IPS DF 6.9 (cell line): ENCODE measurements at regions not wholly inside any gene's neighbourhood (a gene's known extent, or its start where the extent isn't known, plus 50 kb on each side); places are given as distances from the start of the nearest gene placed in this dataset.

ENCODE experiments used
- DNase-seq: peaks from one replicate; pipeline ENCODE4 v3.0.0-alpha.2; 2013; ENCODE audit warnings: low read depth, low spot score
- H3K27ac ChIP-seq: one replicate; pipeline ENCODE4 v1.5.1; 2013; ENCODE audit warnings: low read length, control low read depth
- H3K27me3 ChIP-seq: 2 replicates; pipeline ENCODE4 v1.6.1; 2013; ENCODE audit warnings: mild to moderate bottlenecking, low read length; ENCODE audit not compliant: control insufficient read depth, insufficient read depth
- H3K36me3 ChIP-seq: 2 replicates; pipeline ENCODE4 v1.6.1; 2013; ENCODE audit warnings: low read length; ENCODE audit not compliant: control insufficient read depth, insufficient read depth
- H3K4me1 ChIP-seq: 2 replicates; pipeline ENCODE4 v1.6.1; 2013; ENCODE audit warnings: low read length; ENCODE audit not compliant: control insufficient read depth, insufficient read depth
- H3K4me3 ChIP-seq: 2 replicates; pipeline ENCODE4 v1.5.1; 2013; ENCODE audit warnings: mild to moderate bottlenecking, low read length
- H3K9me3 ChIP-seq: 2 replicates; pipeline ENCODE4 v1.6.1; 2013; ENCODE audit warnings: low read length, inconsistent platforms; ENCODE audit not compliant: control insufficient read depth, insufficient read depth
- WGBS: extraction: QIAGEN DNeasy Blood & Tissue Kit; methylation state at CpG from one replicate; pipeline ENCODE4 v1.1.7; 2013; ENCODE audit warnings: mixed read lengths, missing lambda C conversion rate; ENCODE audit not compliant: insufficient read length, insufficient coverage; 5-methylcytosine and 5-hydroxymethylcytosine counted together

DNA sequence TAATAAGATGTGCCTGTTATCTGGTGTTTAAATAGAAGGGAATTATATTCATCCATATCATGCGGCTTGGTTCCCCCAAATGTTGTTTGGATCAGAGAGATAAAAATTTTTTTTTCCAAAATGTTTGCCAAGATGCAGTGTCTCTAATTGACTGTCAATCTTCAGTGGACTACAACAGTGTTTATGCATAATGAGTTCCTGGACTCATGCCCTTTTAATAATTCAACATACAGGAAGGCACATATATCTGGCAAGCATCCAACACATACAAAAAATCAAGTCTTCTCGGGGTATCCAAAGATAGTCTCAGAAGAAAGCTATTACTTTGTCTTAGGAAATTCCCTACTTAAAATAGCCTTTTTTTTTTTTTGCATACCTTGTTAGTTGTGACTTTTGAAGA lies 1534.7 kb downstream of the EFNA5 start:
- H3K36me3 ChIP-seq, result no peaks in the 10 kb centered on the region
- H3K4me3 ChIP-seq, result no peak overlapping the region
- no peaks in the 10 kb centered on the region for H3K9me3 ChIP-seq
- H3K4me1 ChIP-seq, result no peaks in the 10 kb centered on the region
- no peak overlapping the region for H3K27ac ChIP-seq
- no peak for DNase-seq
- WGBS, result no CpG with 5 or more reads among the region's 2 CpGs
- no peaks in the 10 kb centered on the region for H3K27me3 ChIP-seq

DNA sequence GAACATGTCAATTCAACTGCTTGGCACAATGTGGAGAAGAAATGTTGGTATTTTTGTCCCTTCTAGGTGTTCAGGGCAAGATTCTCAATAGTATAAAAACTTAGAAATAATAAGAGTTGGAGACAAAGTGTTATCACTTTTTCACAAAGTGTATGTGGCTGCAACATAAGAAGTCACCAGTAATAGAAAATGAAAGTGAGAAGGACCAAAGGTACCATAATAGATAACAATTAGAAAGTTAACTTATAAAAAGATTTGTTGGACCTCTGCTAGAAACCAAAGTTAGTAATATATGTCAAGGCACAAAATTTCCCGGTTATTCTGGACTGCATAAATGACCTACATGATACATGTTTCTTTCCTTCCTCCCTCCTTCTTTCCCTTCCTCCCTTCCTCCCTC lies 1535.3 kb downstream of the EFNA5 start:
- Histone ChIP-seq H3K9me3 (no peaks in the 10 kb centered on the region), H3K4me3 (no peak overlapping the region), H3K36me3 (no peaks in the 10 kb centered on the region), H3K27me3 (no peaks in the 10 kb centered on the region), H3K27ac (no peak overlapping the region), H3K4me1 (no peaks in the 10 kb centered on the region)
- no peak for DNase-seq
- WGBS, result no CpG with 5 or more reads among the region's 1 CpG

DNA sequence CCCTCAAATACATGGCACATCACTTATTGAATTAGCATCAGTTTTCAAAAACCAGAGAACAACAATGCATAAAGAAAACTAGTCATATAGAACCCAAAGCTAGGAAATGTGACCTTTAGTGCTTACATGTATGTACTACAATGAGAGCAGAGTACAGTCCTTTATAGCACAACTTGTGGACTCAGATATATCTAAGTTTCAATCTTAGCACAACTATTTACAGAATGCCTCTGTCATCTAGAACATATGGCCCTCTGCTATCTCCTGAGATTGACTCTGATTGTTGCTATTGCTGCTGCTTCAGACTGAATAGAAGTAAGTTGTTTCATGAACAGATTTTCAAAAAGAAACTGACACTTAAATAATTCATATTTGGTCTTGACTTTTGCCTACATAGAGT lies 1536.2 kb downstream of the EFNA5 start:
- H3K9me3 ChIP-seq, result no peaks in the 10 kb centered on the region
- H3K27me3 ChIP-seq, result no peaks in the 10 kb centered on the region
- H3K27ac ChIP-seq, result no peak overlapping the region
- no peaks in the 10 kb centered on the region for H3K4me1 ChIP-seq
- H3K4me3 ChIP-seq, result no peak overlapping the region
- H3K36me3 ChIP-seq, result no peaks in the 10 kb centered on the region
- DNase-seq, result no peak

DNA sequence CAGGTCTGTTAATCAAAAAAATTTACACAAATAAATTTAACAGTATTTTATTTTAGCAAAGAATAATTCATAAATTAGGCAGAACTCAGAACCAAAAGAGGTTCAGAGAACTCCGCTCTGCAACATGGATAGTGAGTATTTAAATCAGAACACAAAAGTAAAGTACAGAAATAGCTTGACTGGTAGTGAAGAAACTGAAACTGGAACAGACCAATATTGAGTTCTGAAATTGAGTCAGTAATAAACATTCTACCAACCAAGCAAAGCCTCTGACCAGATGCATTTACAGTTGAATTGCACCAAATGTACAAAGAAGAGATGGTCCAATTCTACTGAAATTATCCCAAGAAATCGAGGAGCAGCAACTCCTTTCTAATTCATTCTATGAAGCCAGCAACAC lies 1542.8 kb downstream of the EFNA5 start:
- DNase-seq, result no peak
- Histone ChIP-seq H3K36me3 (no peaks in the 10 kb centered on the region), H3K27ac (no peak overlapping the region), H3K4me1 (no peaks in the 10 kb centered on the region), H3K4me3 (no peak overlapping the region), H3K27me3 (no peaks in the 10 kb centered on the region), H3K9me3 (no peaks in the 10 kb centered on the region)
- no CpG with 5 or more reads among the region's 2 CpGs for WGBS

DNA sequence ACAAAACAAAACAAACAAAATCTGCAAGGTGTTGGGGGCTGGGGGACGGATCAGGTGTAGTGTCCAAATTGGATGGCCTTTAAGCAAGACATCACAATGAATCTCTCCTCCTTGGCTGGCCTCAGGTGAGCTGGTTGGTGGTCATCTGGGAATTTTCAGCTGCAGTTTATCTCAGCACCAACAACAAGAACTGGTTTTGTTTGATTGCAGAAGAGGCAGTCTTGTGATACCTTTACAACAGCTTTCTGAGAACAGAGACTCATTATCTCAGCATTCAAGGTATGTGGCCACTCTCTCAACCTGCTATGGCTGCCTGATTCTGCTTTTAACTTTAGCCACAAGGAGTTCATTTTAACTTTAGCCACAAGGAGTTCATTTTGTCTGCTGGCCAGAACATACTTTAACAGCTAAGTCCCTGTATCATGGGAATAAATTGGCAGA lies 1543.4 kb downstream of the EFNA5 start:
- WGBS, result no CpG with 5 or more reads among the region's 1 CpG
- no peaks in the 10 kb centered on the region for H3K36me3 ChIP-seq
- no peaks in the 10 kb centered on the region for H3K9me3 ChIP-seq
- no peaks in the 10 kb centered on the region for H3K4me1 ChIP-seq
- no peaks in the 10 kb centered on the region for H3K27me3 ChIP-seq
- no peak for DNase-seq
- no peak overlapping the region for H3K4me3 ChIP-seq
- no peak overlapping the region for H3K27ac ChIP-seq

DNA sequence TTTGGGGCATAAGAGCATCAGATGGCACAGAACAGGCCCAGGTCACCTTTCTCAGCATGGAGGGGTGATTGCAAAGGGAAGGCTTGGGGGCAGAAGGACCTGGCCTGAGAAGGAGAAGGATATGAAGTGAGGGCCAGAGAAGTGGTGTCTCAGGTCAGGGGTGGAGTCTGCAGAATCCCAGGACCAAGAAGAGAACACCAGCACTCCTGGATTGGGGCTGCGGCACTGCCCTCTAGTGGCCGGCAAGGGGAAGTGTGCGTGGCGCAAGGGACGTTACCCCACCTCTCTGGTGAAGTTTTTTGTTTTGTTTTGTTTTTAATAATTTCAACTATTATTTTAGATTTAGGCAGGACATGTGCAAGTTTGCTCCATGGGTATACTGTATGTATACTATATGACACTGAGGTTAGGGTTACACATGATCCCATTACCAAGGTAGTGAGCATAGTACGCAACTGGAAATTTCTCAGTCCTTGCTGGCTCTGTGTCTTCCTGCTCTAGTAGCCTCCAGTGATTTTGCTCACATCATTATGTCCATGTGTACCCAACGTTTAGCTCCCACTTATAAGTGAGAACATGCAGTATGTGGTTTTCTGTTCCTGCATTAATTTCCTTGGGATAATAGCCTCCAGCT lies 1548.6 kb downstream of the EFNA5 start:
- Histone ChIP-seq H3K4me3 (no peak overlapping the region), H3K27me3 (no peaks in the 10 kb centered on the region), H3K27ac (no peak overlapping the region), H3K9me3 (no peaks in the 10 kb centered on the region), H3K36me3 (no peaks in the 10 kb centered on the region), H3K4me1 (no peaks in the 10 kb centered on the region)
- no CpG with 5 or more reads among the region's 7 CpGs for WGBS
- peak; percentile 18 for DNase-seq

DNA sequence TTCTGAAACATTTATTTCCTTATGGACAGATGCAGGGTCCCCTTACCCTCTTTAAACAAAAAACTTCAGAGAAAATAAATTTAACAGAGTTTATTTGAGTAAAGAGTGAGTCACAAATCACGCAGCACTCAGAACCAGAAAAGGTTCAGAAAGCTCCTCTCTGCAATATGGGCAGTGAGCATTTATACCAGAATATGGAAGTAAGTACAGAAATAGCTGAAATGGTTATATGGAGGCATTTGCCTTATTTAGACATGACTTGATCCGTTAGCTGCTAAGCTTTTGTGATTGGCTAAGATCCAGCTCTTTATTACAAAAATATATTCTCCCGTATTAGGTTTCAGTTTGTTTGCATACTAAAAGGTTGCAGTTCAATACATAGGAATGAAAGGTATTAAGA lies 1554.1 kb downstream of the EFNA5 start:
- no CpG with 5 or more reads among the region's 3 CpGs for WGBS
- no peak overlapping the region for H3K4me3 ChIP-seq
- H3K36me3 ChIP-seq, result no peaks in the 10 kb centered on the region
- H3K27ac ChIP-seq, result no peak overlapping the region
- no peaks in the 10 kb centered on the region; the same call in 1 of the 2 replicates for H3K9me3 ChIP-seq
- H3K27me3 ChIP-seq, result no peaks in the 10 kb centered on the region
- H3K4me1 ChIP-seq, result no peaks in the 10 kb centered on the region
- no peak for DNase-seq

DNA sequence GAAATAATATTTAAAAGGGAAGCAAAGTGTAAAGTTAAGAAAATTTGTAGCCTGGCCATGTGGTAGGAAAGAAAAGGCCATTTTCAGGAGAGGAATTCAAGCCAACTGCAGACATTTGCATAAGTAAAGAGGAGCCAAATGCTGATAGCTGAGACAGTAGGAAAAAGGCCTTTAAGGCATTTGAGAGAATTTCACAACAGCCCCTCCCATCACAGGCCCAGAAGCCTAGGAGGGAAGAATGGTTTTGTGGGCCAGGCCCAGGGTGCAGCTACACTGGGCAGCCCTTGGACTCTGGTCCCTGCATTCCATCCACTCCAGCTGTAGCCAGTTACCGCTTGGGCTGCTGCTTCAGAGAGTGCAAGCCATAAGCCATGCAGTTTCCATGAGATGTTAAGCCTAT lies 1556.8 kb downstream of the EFNA5 start:
- H3K4me3 ChIP-seq, result no peak overlapping the region
- no CpG with 5 or more reads among the region's 1 CpG for WGBS
- no peaks in the 10 kb centered on the region; the same call in 1 of the 2 replicates for H3K9me3 ChIP-seq
- no peaks in the 10 kb centered on the region for H3K36me3 ChIP-seq
- DNase-seq, result peak; percentile 5
- no peak overlapping the region for H3K27ac ChIP-seq
- H3K4me1 ChIP-seq, result no peaks in the 10 kb centered on the region
- H3K27me3 ChIP-seq, result no peaks in the 10 kb centered on the region

DNA sequence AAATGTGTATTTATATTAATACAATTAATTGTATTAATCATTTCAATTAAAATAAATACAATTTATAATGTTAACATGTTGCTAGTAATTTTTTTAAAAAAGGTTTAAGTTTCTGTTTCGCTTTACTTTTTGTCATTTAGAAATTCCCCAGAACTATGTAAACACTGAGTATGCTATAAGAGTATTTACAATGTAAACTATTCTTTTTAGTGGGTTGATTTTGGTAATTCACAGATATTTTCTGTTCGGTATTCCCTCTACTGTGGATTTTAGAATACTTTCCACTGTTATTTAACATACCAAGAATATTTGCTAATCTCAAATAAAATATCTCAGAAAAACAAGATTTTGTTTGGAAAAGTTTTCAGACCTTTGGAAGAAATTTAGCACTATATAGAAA lies 1564.4 kb downstream of the EFNA5 start:
- H3K36me3 ChIP-seq, result no peaks in the 10 kb centered on the region

DNA sequence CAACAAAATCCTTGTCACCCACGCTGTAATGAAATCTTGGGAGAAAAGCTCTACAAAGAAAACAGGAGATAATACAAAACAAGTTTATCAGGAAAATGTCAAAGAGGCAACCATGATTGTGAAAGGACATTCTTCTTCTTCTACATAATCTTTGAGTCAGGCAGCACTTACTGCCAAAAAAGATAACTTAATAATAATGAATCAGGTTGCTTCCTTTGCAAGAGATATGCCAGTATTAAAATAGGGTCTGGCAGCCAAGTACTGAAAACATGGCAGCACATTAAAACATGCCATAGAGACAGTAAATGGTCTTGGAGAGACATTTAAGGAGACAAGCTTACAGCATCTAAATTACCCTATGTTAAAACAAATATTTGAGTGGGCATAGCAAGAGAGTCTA lies 1573.4 kb downstream of the EFNA5 start:
- Histone ChIP-seq H3K9me3 (no peaks in the 10 kb centered on the region), H3K4me1 (0 out of 2 replicates have a peak, but pooled peaks cover 2% of the 10 kb centered on the region), H3K27me3 (no peaks in the 10 kb centered on the region), H3K4me3 (no peak overlapping the region), H3K27ac (no peak overlapping the region), H3K36me3 (no peaks in the 10 kb centered on the region)
- DNase-seq, result no peak
- no CpG with 5 or more reads among the region's 1 CpG for WGBS

More for the DNA sequence above, 1564.4 kb downstream of the EFNA5 start:
- no peaks in the 10 kb centered on the region for H3K27me3 ChIP-seq
- no peak overlapping the region for H3K27ac ChIP-seq
- no CpG with 5 or more reads among the region's 2 CpGs for WGBS
- no peak overlapping the region for H3K4me3 ChIP-seq
- DNase-seq, result no peak
- no peaks in the 10 kb centered on the region for H3K4me1 ChIP-seq
- no peaks in the 10 kb centered on the region for H3K9me3 ChIP-seq

DNA sequence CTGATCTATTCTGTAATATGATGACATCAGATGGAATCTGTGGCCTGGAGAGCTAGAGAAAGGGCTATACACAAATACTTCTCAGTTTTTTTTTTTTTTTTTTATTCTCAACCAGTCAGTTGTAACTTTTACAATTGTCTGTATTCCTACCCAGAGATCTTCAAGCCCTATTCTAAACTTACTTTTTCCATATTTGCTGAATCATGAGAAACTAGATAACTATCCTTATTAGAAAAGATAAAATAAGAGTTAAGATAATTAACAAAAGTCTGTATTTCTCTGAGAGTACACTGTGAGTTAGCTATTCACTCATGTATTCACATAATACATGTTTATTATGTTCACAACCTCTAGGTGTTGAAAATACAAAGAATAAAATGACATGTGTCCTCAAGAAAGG lies 1575.9 kb downstream of the EFNA5 start:
- Histone ChIP-seq H3K4me1 (0 out of 2 replicates have a peak, but pooled peaks cover 2% of the 10 kb centered on the region), H3K9me3 (no peaks in the 10 kb centered on the region), H3K27me3 (no peaks in the 10 kb centered on the region), H3K27ac (no peak overlapping the region), H3K36me3 (no peaks in the 10 kb centered on the region), H3K4me3 (no peak overlapping the region)
- DNase-seq, result no peak
